Cardiac muscle cell (in vitro differentiated cells and primary cell): ENCODE measurements at regions not wholly inside any gene's neighbourhood (a gene's known extent, or its start where the extent isn't known, plus 50 kb on each side); places are given as distances from the start of the nearest gene placed in this dataset.

ENCODE experiments used
- DNase-seq, 2 donors: peaks; one replicate each; pipeline versions ENCODE4 v3.0.0 to v3.0.0-alpha.2; 2010 to 2017; ENCODE audit warnings: low read depth in 1 of 2, low spot score in 1 of 2
- H3K27ac ChIP-seq: fragments of 200-600 bp; sonication (generic); 2 replicates; pipeline ENCODE4 v1.5.1; 2016
- H3K27me3 ChIP-seq: fragments of 200-600 bp; sonication (generic); 2 replicates; pipeline ENCODE4 v1.6.0; 2016; ENCODE audit warnings: control low read depth
- H3K36me3 ChIP-seq: fragments of 200-600 bp; sonication (generic); 2 replicates; pipeline ENCODE4 v1.5.1; 2016; ENCODE audit warnings: control low read depth
- H3K4me1 ChIP-seq: fragments of 200-600 bp; sonication (generic); 2 replicates; pipeline ENCODE4 v1.8.1; 2017; ENCODE audit warnings: low read depth, mild to moderate bottlenecking, mixed run types
- H3K4me3 ChIP-seq: fragments of 200-600 bp; sonication (generic); 2 replicates; pipeline ENCODE4 v1.5.1; 2016; ENCODE audit warnings: mild to moderate bottlenecking
- H3K9me3 ChIP-seq: fragments of 200-600 bp; sonication (generic); 2 replicates; pipeline ENCODE4 v1.5.1; 2017; ENCODE audit warnings: low read depth, mild to moderate bottlenecking, control low read depth
- TF ChIP-seq, protein P1 (sequence below): IDR thresholded peaks from 2 replicates; pipeline ENCODE4 v1.5.1; 2012; ENCODE audit warnings: low read depth, mild to moderate bottlenecking, low read length

- Histone ChIP-seq H3K27me3 (no peaks in the 10 kb centered on the region), H3K4me1 (no peaks in the 10 kb centered on the region), H3K4me3 (no peak overlapping the region), H3K9me3 (no peaks in the 10 kb centered on the region), H3K27ac (no peak overlapping the region), H3K36me3 (no peaks in the 10 kb centered on the region)
- peak in 1 of 2 donors; percentile 67 for DNase-seq
- TF ChIP-seq, protein P1, sequence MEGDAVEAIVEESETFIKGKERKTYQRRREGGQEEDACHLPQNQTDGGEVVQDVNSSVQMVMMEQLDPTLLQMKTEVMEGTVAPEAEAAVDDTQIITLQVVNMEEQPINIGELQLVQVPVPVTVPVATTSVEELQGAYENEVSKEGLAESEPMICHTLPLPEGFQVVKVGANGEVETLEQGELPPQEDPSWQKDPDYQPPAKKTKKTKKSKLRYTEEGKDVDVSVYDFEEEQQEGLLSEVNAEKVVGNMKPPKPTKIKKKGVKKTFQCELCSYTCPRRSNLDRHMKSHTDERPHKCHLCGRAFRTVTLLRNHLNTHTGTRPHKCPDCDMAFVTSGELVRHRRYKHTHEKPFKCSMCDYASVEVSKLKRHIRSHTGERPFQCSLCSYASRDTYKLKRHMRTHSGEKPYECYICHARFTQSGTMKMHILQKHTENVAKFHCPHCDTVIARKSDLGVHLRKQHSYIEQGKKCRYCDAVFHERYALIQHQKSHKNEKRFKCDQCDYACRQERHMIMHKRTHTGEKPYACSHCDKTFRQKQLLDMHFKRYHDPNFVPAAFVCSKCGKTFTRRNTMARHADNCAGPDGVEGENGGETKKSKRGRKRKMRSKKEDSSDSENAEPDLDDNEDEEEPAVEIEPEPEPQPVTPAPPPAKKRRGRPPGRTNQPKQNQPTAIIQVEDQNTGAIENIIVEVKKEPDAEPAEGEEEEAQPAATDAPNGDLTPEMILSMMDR, result no peak
These were observed 157.0 kb upstream of the SERPINE2 start for GRCh38 chr2:224195925-224196571.

DNA sequence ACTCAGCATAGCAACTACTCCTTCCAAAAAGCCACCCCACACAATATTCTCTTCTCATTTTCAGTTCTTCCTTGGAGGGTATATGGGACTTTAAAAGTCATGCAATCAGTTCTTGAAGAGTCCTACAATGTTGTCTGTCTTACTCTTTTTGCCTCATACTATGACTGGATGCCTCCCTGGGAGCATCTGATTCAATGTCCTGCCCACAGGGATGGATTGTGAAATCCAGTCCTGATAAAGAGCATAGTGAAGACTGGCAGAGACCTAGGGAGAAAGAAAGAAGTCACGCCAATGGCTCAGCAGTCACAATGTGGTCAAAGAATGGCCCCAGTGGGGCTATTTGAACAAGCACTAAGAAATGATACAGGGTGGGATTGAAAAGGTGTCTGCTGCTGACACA, 155.1 kb upstream of the SERPINE2 start:
- TF ChIP-seq, protein P1, result no peak

DNA sequence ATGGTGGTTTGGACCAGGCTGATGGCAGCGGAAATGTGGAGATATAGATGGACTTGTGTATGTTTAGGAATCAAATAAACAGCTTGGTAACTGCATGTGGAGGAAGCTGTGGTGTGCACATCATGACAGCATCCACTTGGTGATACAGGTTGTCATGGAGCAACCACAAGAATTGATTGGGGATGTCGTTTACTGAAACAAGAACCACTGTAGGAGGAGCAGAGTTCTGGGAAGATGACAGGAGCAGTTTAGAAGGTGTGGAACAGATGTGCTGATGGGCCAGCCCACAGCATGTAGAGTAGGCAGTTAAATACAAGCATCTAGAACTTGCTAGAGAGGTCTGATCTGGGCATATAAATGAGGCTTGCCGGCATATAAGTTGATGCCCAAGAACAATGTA, 152.4 kb upstream of the SERPINE2 start:
- Histone ChIP-seq H3K36me3 (no peaks in the 10 kb centered on the region), H3K4me1 (no peaks in the 10 kb centered on the region), H3K27me3 (no peaks in the 10 kb centered on the region), H3K9me3 (no peaks in the 10 kb centered on the region), H3K27ac (no peak overlapping the region), H3K4me3 (no peak overlapping the region)
- DNase-seq, result no peak
- TF ChIP-seq, protein P1, result no peak

More for the DNA sequence above, 155.1 kb upstream of the SERPINE2 start:
- DNase-seq, result peak in 1 of 2 donors; percentile 45
- Histone ChIP-seq H3K4me1 (no peaks in the 10 kb centered on the region), H3K9me3 (no peaks in the 10 kb centered on the region), H3K4me3 (no peak overlapping the region), H3K36me3 (no peaks in the 10 kb centered on the region), H3K27me3 (no peaks in the 10 kb centered on the region), H3K27ac (no peak overlapping the region)

GRCh38 chr2:224190936-224191270, 151.8 kb upstream of the SERPINE2 start:
- DNase-seq, result peak in 1 of 2 donors; percentile 18
- no peaks in the 10 kb centered on the region for H3K36me3 ChIP-seq
- no peaks in the 10 kb centered on the region for H3K9me3 ChIP-seq
- no peak overlapping the region for H3K4me3 ChIP-seq
- TF ChIP-seq, protein P1, result no peak
- no peaks in the 10 kb centered on the region for H3K27me3 ChIP-seq
- no peak overlapping the region for H3K27ac ChIP-seq
- H3K4me1 ChIP-seq, result no peaks in the 10 kb centered on the region

DNA sequence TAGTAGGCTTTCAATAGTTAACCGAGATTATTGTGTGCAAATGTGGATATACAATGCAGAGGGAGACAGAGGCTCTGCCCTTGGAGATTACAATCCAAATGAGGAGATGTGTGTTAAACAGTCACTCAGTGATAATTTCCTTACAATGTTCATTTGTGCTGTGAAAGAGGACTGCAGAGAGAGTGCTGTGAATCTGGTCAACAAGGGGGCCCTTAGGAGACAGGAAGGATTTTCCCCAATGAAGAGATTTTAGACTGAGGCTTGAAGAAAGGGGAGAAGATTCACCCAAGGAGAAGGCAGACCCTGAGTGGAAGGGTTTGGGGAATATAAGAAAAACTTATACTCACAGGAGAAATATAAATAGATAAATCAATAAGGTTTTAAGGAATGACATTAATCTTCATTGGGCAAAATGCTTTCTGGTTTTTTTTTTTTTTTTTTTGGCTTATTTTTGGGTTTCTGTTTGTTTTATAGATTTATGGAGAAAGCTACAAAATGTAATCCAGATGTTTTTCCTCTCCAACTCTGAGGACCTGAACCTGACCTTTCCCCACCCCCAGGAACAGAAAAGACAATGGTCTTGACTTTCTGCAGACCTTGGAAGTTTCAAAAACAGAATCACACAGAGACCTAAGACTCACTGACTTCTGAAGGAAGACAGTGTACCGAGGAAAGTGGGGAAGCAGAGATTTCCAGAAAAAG, 151.3 kb upstream of the SERPINE2 start:
- Histone ChIP-seq H3K9me3 (no peaks in the 10 kb centered on the region), H3K27me3 (no peaks in the 10 kb centered on the region), H3K36me3 (no peaks in the 10 kb centered on the region), H3K4me3 (no peak overlapping the region), H3K4me1 (no peaks in the 10 kb centered on the region), H3K27ac (no peak overlapping the region)
- TF ChIP-seq, protein P1, result no peak
- DNase-seq, result no peak
